Glutamatergic neuron (in vitro differentiated cells): ENCODE measurements at regions not wholly inside any gene's neighbourhood (a gene's known extent, or its start where the extent isn't known, plus 50 kb on each side); places are given as distances from the start of the nearest gene placed in this dataset.

Experiments used
- DNase-seq: peaks from one replicate; pipeline ENCODE4 v3.0.0; 2022
- H3K27ac Mint-ChIP-seq: one replicate; pipeline ENCODE4 v1.8.0; 2020; ENCODE audit warnings: mild to moderate bottlenecking, mixed read lengths, inconsistent platforms; ENCODE audit not compliant: unreplicated experiment
- H3K27me3 Mint-ChIP-seq: one replicate; pipeline ENCODE4 v1.8.0; 2020; ENCODE audit warnings: mild to moderate bottlenecking, moderate library complexity, mixed read lengths, inconsistent platforms; ENCODE audit not compliant: unreplicated experiment
- H3K36me3 Mint-ChIP-seq: one replicate; pipeline ENCODE4 v1.8.0; 2020; ENCODE audit warnings: mild to moderate bottlenecking, mixed read lengths, inconsistent platforms; ENCODE audit not compliant: unreplicated experiment
- H3K4me1 Mint-ChIP-seq: one replicate; pipeline ENCODE4 v1.8.0; 2020; ENCODE audit warnings: mild to moderate bottlenecking, low read depth, mixed read lengths, inconsistent platforms; ENCODE audit not compliant: unreplicated experiment
- H3K4me3 Mint-ChIP-seq: one replicate; pipeline ENCODE4 v1.8.0; 2020; ENCODE audit warnings: mild to moderate bottlenecking, mixed read lengths, inconsistent platforms; ENCODE audit not compliant: unreplicated experiment
- H3K9me3 Mint-ChIP-seq: one replicate; pipeline ENCODE4 v1.8.0; 2020; ENCODE audit warnings: mild to moderate bottlenecking, moderate library complexity, mixed read lengths, inconsistent platforms; ENCODE audit not compliant: unreplicated experiment
- CTCF ChIP-seq: fragments of 200-600 bp; sonication (generic); IDR thresholded peaks from one replicate; pipeline ENCODE4 v1.5.0; 2021; ENCODE audit not compliant: partially characterized antibody, unreplicated experiment

DNA sequence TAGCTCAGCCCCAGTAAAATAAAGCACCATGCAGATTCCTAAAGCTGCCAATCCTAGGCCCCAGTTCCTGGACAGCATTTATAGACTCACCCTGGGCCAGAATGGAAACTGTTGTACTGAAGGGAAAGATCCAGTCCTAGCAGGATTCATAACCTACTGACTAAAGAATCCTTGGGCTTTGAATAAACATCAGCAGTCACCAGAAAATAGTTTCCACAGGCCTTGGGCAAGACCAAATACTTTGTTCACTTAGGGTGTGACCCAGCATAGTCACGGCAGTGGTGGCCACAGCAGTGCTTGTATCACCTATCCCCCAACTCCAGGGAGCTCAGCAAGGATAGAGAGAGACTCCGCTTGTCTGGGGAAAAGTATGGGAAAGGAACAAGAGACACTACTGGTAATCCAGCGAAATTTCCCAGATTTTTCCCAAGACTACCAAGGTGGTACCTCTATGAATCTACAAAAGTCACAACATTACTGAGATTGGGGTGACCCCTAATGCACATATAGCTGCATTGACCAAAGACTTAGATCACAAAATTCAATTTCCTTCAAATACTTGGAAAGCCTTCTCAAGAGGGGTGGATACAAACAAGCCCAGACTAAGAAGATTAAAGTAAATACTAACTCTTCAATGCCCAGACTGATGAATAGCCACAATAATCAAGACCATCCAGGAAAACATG, 748.1 kb upstream of the LRATD1 start:
- no peak for TF ChIP-seq CTCF
- H3K27me3 Mint-ChIP-seq = no peaks in the 10 kb centered on the region
- no peaks in the 10 kb centered on the region for H3K9me3 Mint-ChIP-seq
- H3K36me3 Mint-ChIP-seq = no peaks in the 10 kb centered on the region
- no peak for DNase-seq
- H3K4me3 Mint-ChIP-seq = no peak overlapping the region
- H3K4me1 Mint-ChIP-seq = no peaks in the 10 kb centered on the region
- no peak overlapping the region for H3K27ac Mint-ChIP-seq

DNA sequence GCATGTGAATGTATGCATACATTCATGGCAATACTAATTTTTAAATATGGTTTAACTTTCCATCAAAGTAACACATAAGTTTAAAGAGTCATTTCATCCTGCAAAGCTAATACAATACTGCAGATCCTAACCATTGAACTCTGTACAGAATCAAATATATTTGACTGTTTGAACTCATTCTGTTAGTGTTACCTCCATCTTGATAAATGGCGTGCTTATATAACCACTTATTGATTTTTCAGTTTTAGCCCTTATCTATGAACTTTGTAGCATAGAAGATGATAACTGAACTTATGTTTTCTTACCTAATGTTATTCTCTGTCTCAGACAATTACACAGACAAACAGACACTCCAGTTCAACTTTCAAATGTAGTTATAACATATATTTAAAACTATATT, 731.0 kb upstream of the LRATD1 start:
- Mint-ChIP-seq H3K4me1 (no peaks in the 10 kb centered on the region), H3K36me3 (no peaks in the 10 kb centered on the region), H3K27ac (no peak overlapping the region), H3K4me3 (no peak overlapping the region), H3K27me3 (no peaks in the 10 kb centered on the region), H3K9me3 (no peaks in the 10 kb centered on the region)
- TF ChIP-seq CTCF = no peak
- no peak for DNase-seq

DNA sequence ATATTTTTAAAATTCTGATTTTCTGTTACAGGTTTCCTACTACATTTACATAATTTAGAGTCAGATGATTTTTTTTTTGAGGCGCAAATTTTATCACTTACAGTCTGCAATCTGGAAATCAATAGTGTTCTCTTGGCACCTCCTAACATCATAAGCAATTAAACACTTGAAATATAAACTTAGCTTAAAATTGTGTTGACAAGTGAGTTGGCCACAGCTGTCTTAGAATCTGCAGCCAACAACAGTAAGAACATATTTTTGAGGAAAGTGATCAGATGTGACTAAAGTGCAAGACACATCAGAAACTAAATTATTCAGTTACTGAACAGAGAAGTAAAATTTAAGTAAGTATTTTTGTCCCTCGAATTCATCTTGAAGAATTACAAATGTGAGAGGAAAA, 726.7 kb upstream of the LRATD1 start:
- Mint-ChIP-seq H3K4me3 (no peak overlapping the region), H3K36me3 (no peaks in the 10 kb centered on the region)
- TF ChIP-seq CTCF = no peak

DNA sequence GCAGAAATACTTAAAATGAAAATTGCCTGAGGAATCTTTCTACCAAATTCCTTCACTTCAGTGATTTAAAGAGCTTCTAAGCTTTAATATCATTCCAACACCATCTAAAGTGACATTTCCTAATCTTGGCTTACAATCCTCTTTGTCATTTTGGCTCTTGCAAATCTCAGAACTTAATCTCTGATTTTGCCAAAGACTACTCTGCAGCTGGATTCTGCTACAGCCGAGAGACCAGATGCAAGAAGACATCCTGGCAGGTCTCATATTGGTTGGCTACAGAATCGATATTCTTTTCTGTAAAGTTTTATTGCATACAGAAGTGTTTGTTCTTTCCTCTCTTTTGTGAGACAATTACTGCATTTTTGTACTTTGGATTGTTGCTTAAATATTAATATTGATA, 716.5 kb upstream of the LRATD1 start:
- Mint-ChIP-seq H3K4me1 (no peaks in the 10 kb centered on the region), H3K9me3 (no peaks in the 10 kb centered on the region), H3K27ac (no peak overlapping the region), H3K27me3 (no peaks in the 10 kb centered on the region), H3K4me3 (no peak overlapping the region), H3K36me3 (no peaks in the 10 kb centered on the region)
- no peak for DNase-seq
- no peak for TF ChIP-seq CTCF

More for the DNA sequence above, 726.7 kb upstream of the LRATD1 start:
- Mint-ChIP-seq H3K4me1 (no peaks in the 10 kb centered on the region), H3K27ac (no peak overlapping the region), H3K27me3 (no peaks in the 10 kb centered on the region), H3K9me3 (no peaks in the 10 kb centered on the region)
- DNase-seq = no peak

DNA sequence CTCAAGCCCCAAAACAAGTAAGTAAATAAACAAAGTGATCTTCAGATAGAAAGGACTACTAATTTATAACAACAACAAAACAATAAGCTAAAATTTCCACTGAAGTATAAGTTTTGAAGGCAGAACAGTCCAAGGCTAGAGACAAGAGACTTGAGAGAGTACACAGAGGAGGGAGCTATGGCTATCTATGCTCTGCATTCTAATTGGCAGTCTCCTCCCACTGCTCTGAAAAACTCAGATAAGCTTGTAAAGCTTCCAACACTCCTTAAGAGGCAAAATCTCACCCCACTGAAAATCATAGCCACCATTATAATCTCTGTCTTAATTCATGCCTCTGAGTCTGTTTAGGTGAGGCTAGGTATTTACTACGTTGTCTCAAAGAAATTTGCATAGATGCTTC, 714.6 kb upstream of the LRATD1 start:
- TF ChIP-seq CTCF = no peak
- no peak for DNase-seq
- H3K27me3 Mint-ChIP-seq = no peaks in the 10 kb centered on the region
- no peak overlapping the region for H3K27ac Mint-ChIP-seq
- H3K9me3 Mint-ChIP-seq = no peaks in the 10 kb centered on the region
- H3K4me1 Mint-ChIP-seq = no peaks in the 10 kb centered on the region
- H3K4me3 Mint-ChIP-seq = no peak overlapping the region
- H3K36me3 Mint-ChIP-seq = no peaks in the 10 kb centered on the region
